ENCODE measurements at regions not wholly inside any gene's neighbourhood (a gene's known extent, or its start where the extent isn't known, plus 50 kb on each side); places are given as distances from the start of the nearest gene placed in this dataset.

DNA sequence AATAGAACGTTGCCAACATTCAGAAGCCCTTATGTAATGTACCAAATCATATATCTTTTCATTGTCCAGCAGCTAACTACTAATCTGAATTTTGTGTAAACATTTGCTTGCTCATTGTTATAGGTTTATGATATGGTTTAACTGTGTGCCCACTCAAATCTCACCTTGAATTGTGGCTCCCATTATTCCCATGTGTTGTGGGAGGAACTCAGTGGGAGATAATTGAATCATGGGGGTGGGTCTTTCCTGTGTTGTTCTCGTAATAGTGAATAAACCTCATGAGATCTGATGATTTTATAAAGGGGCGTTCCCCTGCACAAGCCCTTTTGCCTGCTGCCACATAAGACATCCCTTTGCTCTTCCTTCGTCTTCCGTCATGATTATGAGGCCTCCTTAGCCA, 91.9 kb upstream of the CLVS2 start:
- TF ChIP-seq, protein P1, sequence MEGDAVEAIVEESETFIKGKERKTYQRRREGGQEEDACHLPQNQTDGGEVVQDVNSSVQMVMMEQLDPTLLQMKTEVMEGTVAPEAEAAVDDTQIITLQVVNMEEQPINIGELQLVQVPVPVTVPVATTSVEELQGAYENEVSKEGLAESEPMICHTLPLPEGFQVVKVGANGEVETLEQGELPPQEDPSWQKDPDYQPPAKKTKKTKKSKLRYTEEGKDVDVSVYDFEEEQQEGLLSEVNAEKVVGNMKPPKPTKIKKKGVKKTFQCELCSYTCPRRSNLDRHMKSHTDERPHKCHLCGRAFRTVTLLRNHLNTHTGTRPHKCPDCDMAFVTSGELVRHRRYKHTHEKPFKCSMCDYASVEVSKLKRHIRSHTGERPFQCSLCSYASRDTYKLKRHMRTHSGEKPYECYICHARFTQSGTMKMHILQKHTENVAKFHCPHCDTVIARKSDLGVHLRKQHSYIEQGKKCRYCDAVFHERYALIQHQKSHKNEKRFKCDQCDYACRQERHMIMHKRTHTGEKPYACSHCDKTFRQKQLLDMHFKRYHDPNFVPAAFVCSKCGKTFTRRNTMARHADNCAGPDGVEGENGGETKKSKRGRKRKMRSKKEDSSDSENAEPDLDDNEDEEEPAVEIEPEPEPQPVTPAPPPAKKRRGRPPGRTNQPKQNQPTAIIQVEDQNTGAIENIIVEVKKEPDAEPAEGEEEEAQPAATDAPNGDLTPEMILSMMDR (IDR thresholded peaks at IDR 0.05) = no peak
- no peak for TF ChIP-seq ZFX (IDR thresholded peaks at IDR 0.05; ENCODE audit: borderline replicate concordance)

Measured in 22Rv1 (cell line).